ENCODE measurements at regions not wholly inside any gene's neighbourhood (a gene's known extent, or its start where the extent isn't known, plus 50 kb on each side); places are given as distances from the start of the nearest gene placed in this dataset.

DNA sequence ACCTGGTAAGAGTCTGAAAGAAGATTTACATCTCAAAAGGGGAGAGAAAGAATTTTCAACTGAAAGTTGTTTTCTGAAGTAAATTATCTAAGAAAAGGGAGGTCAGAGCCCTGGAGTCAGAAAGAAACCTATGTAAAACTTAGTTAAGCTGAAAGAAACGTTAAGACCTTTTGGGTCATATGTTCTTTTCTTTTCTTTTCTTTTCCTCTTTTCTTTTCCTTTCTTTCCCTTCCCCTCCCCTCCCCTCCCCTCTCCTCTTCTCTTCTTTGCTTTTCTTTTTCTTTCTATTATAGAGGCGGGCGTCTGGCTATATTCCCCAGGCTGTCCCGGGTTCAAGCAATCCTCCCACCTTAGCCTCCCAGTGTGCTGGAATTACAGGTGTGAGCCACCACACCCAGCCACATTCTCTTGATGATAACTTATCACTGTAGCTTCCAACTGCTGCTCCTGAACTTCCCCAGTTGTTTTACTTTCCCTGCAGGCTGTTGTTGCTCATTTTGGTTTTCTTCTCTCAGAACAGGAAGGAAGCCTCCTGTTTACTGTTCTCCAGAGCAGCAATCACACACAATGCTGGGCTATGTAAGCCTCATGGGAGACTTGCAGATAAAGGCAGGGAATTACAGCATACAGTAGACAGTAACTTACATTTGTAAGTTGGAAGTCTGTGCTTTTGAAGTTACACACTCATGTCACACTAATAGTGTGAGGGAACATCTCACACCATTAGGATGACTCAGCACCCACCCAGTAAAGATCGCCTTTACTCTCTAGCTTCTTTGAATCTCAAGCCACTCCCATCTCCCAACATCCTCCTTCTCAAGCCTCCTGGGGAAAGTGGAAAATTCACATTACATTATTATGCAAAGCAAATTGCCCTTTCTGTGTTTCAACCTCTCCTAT is 2216.6 kb upstream of the WWC1 start:
- Histone ChIP-seq H3K36me3 (ENCODE audit: control insufficient read depth, insufficient read depth, low read length) (no peaks in the 10 kb centered on the region), H3K27ac (ENCODE audit: insufficient read depth, low read length, poor library complexity, severe bottlenecking) (no peak overlapping the region), H3K27me3 (replicated peaks; ENCODE audit: control insufficient read depth, insufficient read depth, low read length, poor library complexity, severe bottlenecking) (no peaks in the 10 kb centered on the region), H3K9me3 (ENCODE audit: control insufficient read depth, low read length) (no peaks in the 10 kb centered on the region), H3K4me3 (ENCODE audit: insufficient read depth, low read depth, low read length, poor library complexity, severe bottlenecking) (no peak overlapping the region), H3K4me1 (ENCODE audit: control insufficient read depth, insufficient read depth, low read length, poor library complexity, severe bottlenecking) (no peaks in the 10 kb centered on the region)
- no peak for DNase-seq

DNA sequence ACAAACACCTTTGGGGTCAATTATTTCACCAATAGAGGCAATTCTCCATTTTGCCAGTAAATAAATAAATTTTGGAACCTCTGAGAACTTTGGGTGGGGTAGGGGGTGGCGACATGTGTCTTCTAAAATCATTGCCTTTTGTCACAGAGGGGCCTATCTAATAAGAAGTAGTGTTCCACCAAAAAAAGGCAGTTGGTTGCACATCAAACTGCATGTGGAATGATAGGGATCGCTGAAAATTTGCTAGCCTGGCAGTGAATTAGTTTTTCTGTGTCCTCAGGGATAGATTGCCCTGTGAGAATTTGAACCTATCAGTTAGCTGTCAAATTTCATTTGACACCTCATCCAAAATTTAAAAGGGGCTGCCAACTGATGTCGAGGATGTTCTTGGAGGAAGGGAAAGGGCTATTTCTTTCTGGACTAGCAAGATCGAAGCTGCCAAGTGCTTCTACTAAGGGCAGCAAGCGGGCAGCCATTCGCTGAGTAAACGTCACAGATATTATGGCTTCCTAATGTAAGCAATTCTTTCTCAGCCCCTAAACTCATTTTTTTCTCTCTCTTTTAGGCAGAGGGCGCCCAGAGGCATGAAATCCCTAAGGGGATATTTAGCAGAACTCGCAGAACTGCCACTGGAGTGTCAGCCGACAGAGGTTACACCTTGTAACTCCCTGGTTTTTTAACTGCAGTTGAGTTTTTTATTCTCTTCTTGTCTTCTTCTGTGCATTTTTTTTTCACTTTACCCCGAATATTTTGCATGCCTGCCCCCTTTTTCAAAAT is 2208.1 kb upstream of the WWC1 start:
- Histone ChIP-seq H3K27ac (ENCODE audit: insufficient read depth, low read length, poor library complexity, severe bottlenecking) (no peak overlapping the region), H3K4me3 (ENCODE audit: insufficient read depth, low read depth, low read length, poor library complexity, severe bottlenecking) (no peak overlapping the region), H3K4me1 (ENCODE audit: control insufficient read depth, insufficient read depth, low read length, poor library complexity, severe bottlenecking) (no peaks in the 10 kb centered on the region), H3K36me3 (ENCODE audit: control insufficient read depth, insufficient read depth, low read length) (no peaks in the 10 kb centered on the region), H3K9me3 (ENCODE audit: control insufficient read depth, low read length) (no peaks in the 10 kb centered on the region), H3K27me3 (replicated peaks; ENCODE audit: control insufficient read depth, insufficient read depth, low read length, poor library complexity, severe bottlenecking) (no peaks in the 10 kb centered on the region)
- DNase-seq: no peak

DNA sequence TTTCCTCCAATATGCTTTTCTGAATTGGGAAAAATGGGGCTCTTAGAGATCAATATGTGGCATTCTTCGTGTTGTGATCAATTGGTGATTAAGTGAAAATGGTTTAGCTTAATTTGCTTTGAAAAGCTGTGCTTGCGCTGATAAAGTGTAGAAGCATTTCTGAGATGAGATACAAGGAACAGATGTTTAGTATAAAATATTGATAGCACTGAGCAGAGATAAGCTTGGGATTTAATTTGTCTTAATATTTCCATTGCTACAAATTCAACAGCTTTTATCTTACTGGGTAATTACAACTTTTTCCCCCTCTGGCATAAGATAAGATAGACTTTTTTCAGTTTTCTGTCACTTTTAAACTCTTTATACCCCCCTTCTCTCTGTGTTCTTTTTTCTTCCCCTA is 2204.9 kb upstream of the WWC1 start:
- no peak for DNase-seq
- Histone ChIP-seq H3K27ac (ENCODE audit: insufficient read depth, low read length, poor library complexity, severe bottlenecking) (no peak overlapping the region), H3K4me3 (ENCODE audit: insufficient read depth, low read depth, low read length, poor library complexity, severe bottlenecking) (no peak overlapping the region), H3K36me3 (ENCODE audit: control insufficient read depth, insufficient read depth, low read length) (no peaks in the 10 kb centered on the region), H3K27me3 (replicated peaks; ENCODE audit: control insufficient read depth, insufficient read depth, low read length, poor library complexity, severe bottlenecking) (no peaks in the 10 kb centered on the region), H3K9me3 (ENCODE audit: control insufficient read depth, low read length) (no peaks in the 10 kb centered on the region), H3K4me1 (ENCODE audit: control insufficient read depth, insufficient read depth, low read length, poor library complexity, severe bottlenecking) (no peaks in the 10 kb centered on the region)

DNA sequence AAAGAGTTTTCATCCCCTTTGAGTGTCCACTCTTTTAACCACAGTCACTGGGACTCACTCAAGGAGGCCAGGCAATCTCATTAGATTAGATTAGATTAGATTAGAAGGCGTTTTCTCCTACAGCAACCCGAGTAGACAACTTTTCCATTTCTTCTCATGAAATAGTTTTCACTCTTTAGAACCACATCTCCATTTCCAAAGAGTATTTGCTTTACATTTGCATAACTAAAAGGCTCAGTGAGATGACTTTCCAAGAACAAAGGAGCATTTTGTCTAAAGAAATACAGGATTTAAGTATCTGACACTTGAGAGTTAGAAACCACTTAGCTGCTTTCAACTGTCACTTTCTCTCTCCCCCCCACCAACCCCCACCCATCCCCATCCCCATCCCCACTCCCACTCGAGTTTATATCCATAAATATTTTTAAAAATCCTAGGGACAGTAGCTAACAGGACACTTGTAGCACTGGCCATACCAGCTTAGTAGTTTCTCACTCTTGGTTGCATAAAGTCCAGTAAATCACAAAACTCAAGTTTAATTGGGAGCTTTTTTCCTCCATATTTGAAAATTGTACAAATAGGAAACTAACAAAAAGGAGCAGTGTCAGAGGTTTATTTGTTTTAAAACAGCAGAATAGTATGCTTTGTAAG is 2202.9 kb upstream of the WWC1 start:
- Histone ChIP-seq H3K4me3 (ENCODE audit: insufficient read depth, low read depth, low read length, poor library complexity, severe bottlenecking) (no peak overlapping the region), H3K4me1 (ENCODE audit: control insufficient read depth, insufficient read depth, low read length, poor library complexity, severe bottlenecking) (no peaks in the 10 kb centered on the region), H3K9me3 (ENCODE audit: control insufficient read depth, low read length) (no peaks in the 10 kb centered on the region), H3K27me3 (replicated peaks; ENCODE audit: control insufficient read depth, insufficient read depth, low read length, poor library complexity, severe bottlenecking) (no peaks in the 10 kb centered on the region), H3K27ac (ENCODE audit: insufficient read depth, low read length, poor library complexity, severe bottlenecking) (no peak overlapping the region), H3K36me3 (ENCODE audit: control insufficient read depth, insufficient read depth, low read length) (no peaks in the 10 kb centered on the region)
- DNase-seq: no peak

DNA sequence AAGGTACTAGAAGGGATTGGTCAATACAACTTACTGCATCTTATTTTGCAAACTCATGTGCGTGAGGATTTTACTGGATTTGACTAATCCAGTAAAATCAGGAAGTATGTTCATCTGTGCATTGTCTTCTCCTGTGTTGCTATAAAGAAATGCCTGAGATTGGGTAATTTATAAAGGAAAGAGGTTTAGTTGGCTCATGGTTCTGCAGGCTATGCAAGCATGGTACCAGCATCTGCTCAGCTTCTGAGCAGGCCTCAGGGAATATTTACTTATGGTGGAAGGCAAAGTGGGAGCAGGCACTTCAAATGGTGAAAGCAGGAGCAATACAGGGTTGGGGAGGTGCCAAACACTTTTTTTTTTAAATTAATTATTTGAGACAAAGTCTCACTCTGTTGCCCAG is 2199.5 kb upstream of the WWC1 start:
- no peaks in the 10 kb centered on the region for H3K36me3 ChIP-seq (ENCODE audit: control insufficient read depth, insufficient read depth, low read length)
- no peaks in the 10 kb centered on the region for H3K27me3 ChIP-seq (replicated peaks; ENCODE audit: control insufficient read depth, insufficient read depth, low read length, poor library complexity, severe bottlenecking)
- DNase-seq: no peak
- no peaks in the 10 kb centered on the region for H3K4me1 ChIP-seq (ENCODE audit: control insufficient read depth, insufficient read depth, low read length, poor library complexity, severe bottlenecking)
- no peak overlapping the region for H3K27ac ChIP-seq (ENCODE audit: insufficient read depth, low read length, poor library complexity, severe bottlenecking)
- no peak overlapping the region for H3K4me3 ChIP-seq (ENCODE audit: insufficient read depth, low read depth, low read length, poor library complexity, severe bottlenecking)
- H3K9me3 ChIP-seq (ENCODE audit: control insufficient read depth, low read length): no peaks in the 10 kb centered on the region

DNA sequence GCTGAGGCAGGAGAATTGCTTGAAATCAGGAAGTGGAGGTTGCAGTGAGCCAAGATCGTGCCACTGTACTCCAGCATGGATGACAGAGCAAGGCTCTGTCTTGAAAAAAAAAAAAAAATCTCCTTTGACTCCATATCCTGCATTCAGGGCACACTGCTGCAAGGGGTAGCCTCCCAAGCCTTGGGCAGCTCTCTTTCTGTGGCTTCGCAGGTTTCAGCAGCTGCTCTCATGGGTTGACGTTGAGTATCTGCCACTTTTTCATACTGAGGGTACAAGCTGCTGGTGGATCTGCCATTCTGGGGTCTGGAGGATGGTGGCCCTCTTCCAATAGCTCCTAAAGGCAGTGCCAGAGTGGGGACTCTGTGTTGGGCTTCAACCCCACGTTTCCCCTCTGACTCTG is 2198.1 kb upstream of the WWC1 start:
- no peaks in the 10 kb centered on the region for H3K36me3 ChIP-seq (ENCODE audit: control insufficient read depth, insufficient read depth, low read length)
- no peaks in the 10 kb centered on the region for H3K9me3 ChIP-seq (ENCODE audit: control insufficient read depth, low read length)
- H3K27me3 ChIP-seq (replicated peaks; ENCODE audit: control insufficient read depth, insufficient read depth, low read length, poor library complexity, severe bottlenecking): no peaks in the 10 kb centered on the region
- DNase-seq: no peak
- H3K4me3 ChIP-seq (ENCODE audit: insufficient read depth, low read depth, low read length, poor library complexity, severe bottlenecking): no peak overlapping the region
- H3K4me1 ChIP-seq (ENCODE audit: control insufficient read depth, insufficient read depth, low read length, poor library complexity, severe bottlenecking): no peaks in the 10 kb centered on the region
- H3K27ac ChIP-seq (ENCODE audit: insufficient read depth, low read length, poor library complexity, severe bottlenecking): no peak overlapping the region

DNA sequence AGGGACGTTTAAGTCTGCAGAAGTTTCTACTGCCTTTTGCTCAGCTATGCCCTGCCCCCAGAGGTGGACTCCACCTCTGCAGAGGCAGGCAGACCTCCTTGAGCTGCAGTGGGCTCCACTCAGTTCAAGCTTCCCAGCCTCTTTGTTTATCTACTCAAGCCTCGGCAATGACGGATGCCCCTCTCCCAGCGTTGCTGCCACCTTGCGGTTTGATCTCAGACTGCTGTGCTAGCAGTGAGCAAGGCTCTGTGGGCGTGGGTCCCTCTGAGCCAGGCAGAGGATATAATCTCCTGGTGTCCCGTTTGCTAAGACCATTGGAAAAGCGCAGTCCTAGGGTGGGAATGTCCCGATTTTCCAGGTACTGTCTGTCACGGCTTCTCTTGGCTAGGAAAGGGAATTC is 2188.5 kb upstream of the WWC1 start:
- DNase-seq: no peak

DNA sequence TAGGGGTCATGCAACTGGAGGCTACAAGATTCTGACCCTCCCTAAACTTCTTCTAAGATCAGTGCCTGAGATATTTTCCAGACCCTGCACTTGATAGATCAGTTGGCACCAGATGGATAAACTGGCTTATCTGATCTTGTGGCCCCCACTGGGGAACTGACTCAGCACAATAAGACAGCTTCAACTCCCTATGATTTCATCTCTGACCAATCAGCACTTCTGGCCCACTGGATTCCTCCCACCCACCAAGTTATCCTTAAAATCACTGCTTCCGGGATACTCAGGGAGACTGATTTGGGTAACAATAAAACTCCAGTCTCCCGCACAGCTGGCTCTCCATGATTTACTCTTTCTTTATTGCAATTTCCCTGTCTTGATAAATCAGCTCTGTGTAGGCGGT is 2180.4 kb upstream of the WWC1 start:
- H3K4me3 ChIP-seq (ENCODE audit: insufficient read depth, low read depth, low read length, poor library complexity, severe bottlenecking): no peak overlapping the region
- H3K27ac ChIP-seq (ENCODE audit: insufficient read depth, low read length, poor library complexity, severe bottlenecking): no peak overlapping the region
- no peaks in the 10 kb centered on the region for H3K27me3 ChIP-seq (replicated peaks; ENCODE audit: control insufficient read depth, insufficient read depth, low read length, poor library complexity, severe bottlenecking)
- DNase-seq: no peak
- no peaks in the 10 kb centered on the region for H3K4me1 ChIP-seq (ENCODE audit: control insufficient read depth, insufficient read depth, low read length, poor library complexity, severe bottlenecking)
- H3K36me3 ChIP-seq (ENCODE audit: control insufficient read depth, insufficient read depth, low read length): no peaks in the 10 kb centered on the region
- no peaks in the 10 kb centered on the region for H3K9me3 ChIP-seq (ENCODE audit: control insufficient read depth, low read length)

More for the DNA sequence above, 2188.5 kb upstream of the WWC1 start:
- no peaks in the 10 kb centered on the region for H3K36me3 ChIP-seq (ENCODE audit: control insufficient read depth, insufficient read depth, low read length)
- no peaks in the 10 kb centered on the region for H3K27me3 ChIP-seq (replicated peaks; ENCODE audit: control insufficient read depth, insufficient read depth, low read length, poor library complexity, severe bottlenecking)
- H3K9me3 ChIP-seq (ENCODE audit: control insufficient read depth, low read length): no peaks in the 10 kb centered on the region
- H3K4me1 ChIP-seq (ENCODE audit: control insufficient read depth, insufficient read depth, low read length, poor library complexity, severe bottlenecking): no peaks in the 10 kb centered on the region
- no peak overlapping the region for H3K4me3 ChIP-seq (ENCODE audit: insufficient read depth, low read depth, low read length, poor library complexity, severe bottlenecking)
- no peak overlapping the region for H3K27ac ChIP-seq (ENCODE audit: insufficient read depth, low read length, poor library complexity, severe bottlenecking)

DNA sequence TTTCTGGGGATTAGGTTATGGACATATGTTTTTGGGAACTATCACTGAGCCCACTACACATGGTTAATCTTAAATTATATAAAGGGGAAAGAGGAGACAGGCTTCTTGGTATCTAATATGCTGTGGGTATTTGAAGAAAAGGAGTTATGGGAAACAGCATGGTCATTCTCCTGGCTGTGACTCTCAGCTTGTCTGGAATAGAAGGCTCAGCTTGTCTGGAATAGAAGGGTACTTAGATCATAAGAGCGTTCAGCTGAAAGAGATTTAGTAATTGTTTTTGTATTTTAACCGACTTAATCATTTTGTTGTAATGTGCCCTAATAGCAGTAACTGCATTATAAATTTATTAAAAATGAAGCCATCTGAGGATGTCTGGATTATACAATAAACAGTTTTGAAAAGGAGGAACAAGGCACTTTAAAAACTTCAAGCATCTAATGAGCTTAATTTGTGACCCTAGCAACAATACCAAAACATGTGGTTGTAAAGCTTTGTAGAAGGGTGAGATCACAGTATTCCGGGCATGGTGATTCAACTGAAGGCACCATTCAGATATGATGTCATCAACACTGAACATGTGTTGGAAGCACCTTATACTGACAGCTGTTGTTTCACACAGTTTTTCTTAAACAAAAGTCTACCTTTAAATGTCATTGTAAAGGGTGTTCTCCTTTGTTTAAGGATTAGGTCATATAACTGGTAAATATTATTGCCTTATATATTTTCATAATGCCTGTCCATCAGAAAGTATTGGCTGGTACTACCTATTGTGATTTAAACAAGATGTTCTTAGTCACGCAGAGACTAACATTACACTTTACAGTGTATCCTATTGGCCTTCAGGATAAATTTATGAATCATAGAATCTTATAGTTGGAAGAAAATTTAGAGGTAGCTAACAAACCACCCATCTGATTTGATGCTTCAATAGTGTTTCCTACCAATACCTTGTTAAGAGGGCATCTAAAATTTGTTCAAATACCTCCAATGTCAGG is 2174.1 kb upstream of the WWC1 start:
- no peak for DNase-seq

More for the DNA sequence above, 2174.1 kb upstream of the WWC1 start:
- no peaks in the 10 kb centered on the region for H3K36me3 ChIP-seq (ENCODE audit: control insufficient read depth, insufficient read depth, low read length)
- H3K4me1 ChIP-seq (ENCODE audit: control insufficient read depth, insufficient read depth, low read length, poor library complexity, severe bottlenecking): no peaks in the 10 kb centered on the region
- H3K27me3 ChIP-seq (replicated peaks; ENCODE audit: control insufficient read depth, insufficient read depth, low read length, poor library complexity, severe bottlenecking): no peaks in the 10 kb centered on the region
- H3K4me3 ChIP-seq (ENCODE audit: insufficient read depth, low read depth, low read length, poor library complexity, severe bottlenecking): no peak overlapping the region
- no peaks in the 10 kb centered on the region for H3K9me3 ChIP-seq (ENCODE audit: control insufficient read depth, low read length)
- no peak overlapping the region for H3K27ac ChIP-seq (ENCODE audit: insufficient read depth, low read length, poor library complexity, severe bottlenecking)

All from effector memory CD4-positive, alpha-beta T cell (primary cell).